ENCODE measurements at regions not wholly inside any gene's neighbourhood (a gene's known extent, or its start where the extent isn't known, plus 50 kb on each side); places are given as distances from the start of the nearest gene placed in this dataset.

- no peak overlapping the region for H2BK20ac ChIP-seq (ENCODE audit: low read length)
- H3K56ac ChIP-seq (replicated peaks; ENCODE audit: insufficient read length, low read depth, low read length): no peak overlapping the region
- no peaks in the 10 kb centered on the region for H3K9me3 ChIP-seq (ENCODE audit: insufficient read depth in 2 of 2, low read depth in 1 of 2, low read length in 1 of 2)
- no peak overlapping the region for H3K14ac ChIP-seq (ENCODE audit: insufficient read length)
- H2AK5ac ChIP-seq (ENCODE audit: low read depth, low read length): no peak overlapping the region
- no peak overlapping the region for H3K4ac ChIP-seq (replicated peaks; ENCODE audit: insufficient read length, low read depth, low read length)
- no peak overlapping the region for H3K4me3 ChIP-seq (ENCODE audit: extremely low read depth in 1 of 4, insufficient read depth in 2 of 4, low read depth in 3 of 4, low read length in 4 of 4)
- no peak overlapping the region for H2BK120ac ChIP-seq (replicated peaks; ENCODE audit: low read depth, low read length)
- CTCF ChIA-PET (ENCODE audit: partially characterized antibody): interaction anchor here (1.2 kb wide), 1 partner anchor 429 kb away, joined by 3 read pairs; no protein-coding TSS in a partner anchor
- no peaks in the 10 kb centered on the region for H3K4me1 ChIP-seq (replicated peaks in 1 of 4; ENCODE audit: control insufficient read depth in 3 of 4, insufficient read depth in 4 of 4, low read length in 3 of 4)
- H4K5ac ChIP-seq (ENCODE audit: insufficient read length, low read depth, low read length): no peak overlapping the region
- no peaks in the 10 kb centered on the region for H3K23me2 ChIP-seq (ENCODE audit: low read depth, low read length)
- H4K91ac ChIP-seq (replicated peaks; ENCODE audit: insufficient read length, low read length): no peak overlapping the region
- H3K27ac ChIP-seq (ENCODE audit: low read depth, low read length): no peak overlapping the region
- H3K79me2 ChIP-seq (ENCODE audit: control insufficient read depth in 1 of 2, insufficient read depth in 2 of 2, low read length in 2 of 2): no peaks in the 10 kb centered on the region
- no peak overlapping the region for H2BK15ac ChIP-seq (ENCODE audit: low read length)
- no peak for TF ChIP-seq CTBP2 (IDR thresholded peaks at IDR 0.05; ENCODE audit: borderline replicate concordance, insufficient read depth, insufficient read length, low read length)
- TF ChIP-seq, protein P1, sequence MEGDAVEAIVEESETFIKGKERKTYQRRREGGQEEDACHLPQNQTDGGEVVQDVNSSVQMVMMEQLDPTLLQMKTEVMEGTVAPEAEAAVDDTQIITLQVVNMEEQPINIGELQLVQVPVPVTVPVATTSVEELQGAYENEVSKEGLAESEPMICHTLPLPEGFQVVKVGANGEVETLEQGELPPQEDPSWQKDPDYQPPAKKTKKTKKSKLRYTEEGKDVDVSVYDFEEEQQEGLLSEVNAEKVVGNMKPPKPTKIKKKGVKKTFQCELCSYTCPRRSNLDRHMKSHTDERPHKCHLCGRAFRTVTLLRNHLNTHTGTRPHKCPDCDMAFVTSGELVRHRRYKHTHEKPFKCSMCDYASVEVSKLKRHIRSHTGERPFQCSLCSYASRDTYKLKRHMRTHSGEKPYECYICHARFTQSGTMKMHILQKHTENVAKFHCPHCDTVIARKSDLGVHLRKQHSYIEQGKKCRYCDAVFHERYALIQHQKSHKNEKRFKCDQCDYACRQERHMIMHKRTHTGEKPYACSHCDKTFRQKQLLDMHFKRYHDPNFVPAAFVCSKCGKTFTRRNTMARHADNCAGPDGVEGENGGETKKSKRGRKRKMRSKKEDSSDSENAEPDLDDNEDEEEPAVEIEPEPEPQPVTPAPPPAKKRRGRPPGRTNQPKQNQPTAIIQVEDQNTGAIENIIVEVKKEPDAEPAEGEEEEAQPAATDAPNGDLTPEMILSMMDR (IDR thresholded peaks at IDR 0.05; ENCODE audit: control extremely low read depth in 1 of 3, insufficient read depth in 1 of 3, low read depth in 1 of 3, low read length in 3 of 3): peak in 1 of 3 experiments; percentile 10; a peak in 1 of 4 replicates
- TF ChIP-seq RAD21 (IDR thresholded peaks at IDR 0.05 in 1 of 2, conservative IDR thresholded peaks at IDR 0.05 in 1 of 2; ENCODE audit: low read depth in 2 of 2, low read length in 2 of 2): peak; percentile 36 to 56
- TF ChIP-seq KDM4A (IDR thresholded peaks at IDR 0.05; ENCODE audit: low read depth, low read length, severe bottlenecking): no peak
- no peak for TF ChIP-seq NRF1 (IDR thresholded peaks at IDR 0.05; ENCODE audit: low read depth, low read length)
- no peak overlapping the region for H3K4me2 ChIP-seq (ENCODE audit: insufficient read depth in 1 of 2, low read depth in 2 of 2, low read length in 2 of 2)
- no peak overlapping the region for H3K9ac ChIP-seq (replicated peaks in 1 of 4; ENCODE audit: extremely low read depth in 1 of 4, low read depth in 3 of 4, low read length in 3 of 4)
- no peak for DNase-seq (ENCODE audit: low read depth in 1 of 2, low spot score in 2 of 2)
- POLR2A ChIA-PET (ENCODE audit: partially characterized antibody): interaction anchor here (0.6 kb wide), 1 partner anchor 53 kb away, joined by 3 read pairs; no protein-coding TSS in a partner anchor
- H4K8ac ChIP-seq (ENCODE audit: extremely low read depth, insufficient read depth, low read length): no peak overlapping the region
- no peaks in the 10 kb centered on the region for H4K20me1 ChIP-seq (replicated peaks in 1 of 2; ENCODE audit: control insufficient read depth in 1 of 2, insufficient read depth in 2 of 2, low read length in 2 of 2)
- H3K27me3 ChIP-seq (replicated peaks in 1 of 4; ENCODE audit: control insufficient read depth in 3 of 4, extremely low read depth in 1 of 4, insufficient read depth in 3 of 4, low read length in 3 of 4): no peaks in the 10 kb centered on the region
- H2BK12ac ChIP-seq (ENCODE audit: low read depth, low read length): no peak overlapping the region
- H3K79me1 ChIP-seq (ENCODE audit: low read depth, low read length): no peaks in the 10 kb centered on the region
- WGBS, 2 experiments (ENCODE audit: extremely low coverage in 1 of 2, insufficient coverage in 1 of 2, insufficient read length in 1 of 2, insufficient replicate concordance in 2 of 2, low coverage in 1 of 2, low lambda C conversion rate in 2 of 2, missing lambda C conversion rate in 1 of 2): 95% methylated on average over 4 of the region's 4 CpGs; no CpG with 5 or more reads in 1 of the 2 experiments
- FAIRE-seq: no peak
- H2AFZ ChIP-seq (ENCODE audit: low read length): no peak overlapping the region
- no peak overlapping the region for H2BK5ac ChIP-seq (ENCODE audit: low read depth, low read length)
- no peak overlapping the region for H3K23ac ChIP-seq (ENCODE audit: insufficient read length)
- no peaks in the 10 kb centered on the region for H3K36me3 ChIP-seq (ENCODE audit: control insufficient read depth in 2 of 4, insufficient read depth in 4 of 4, low read length in 3 of 4)
- H3K18ac ChIP-seq (ENCODE audit: extremely low read depth, low read length): no peak overlapping the region
Observed at GRCh38 chr4:160193787-160194186, 1090.9 kb downstream of the RAPGEF2 start.

Data from H1 (cell line).